NCI-H2171 treated with DMSO at 0.1 percent for 48 hours (cell line): ENCODE measurements at regions not wholly inside any gene's neighbourhood (a gene's known extent, or its start where the extent isn't known, plus 50 kb on each side); places are given as distances from the start of the nearest gene placed in this dataset.
"Not testable (repeated sequence)": the region's sequence is repeated elsewhere in the genome, so short reads cannot be mapped to it uniquely, and the experiment has no call there.

ENCODE experiments used
- DNase-seq: peaks from one replicate; lab custom pipeline; 2025; lab: John Stamatoyannopoulos, UW

DNA sequence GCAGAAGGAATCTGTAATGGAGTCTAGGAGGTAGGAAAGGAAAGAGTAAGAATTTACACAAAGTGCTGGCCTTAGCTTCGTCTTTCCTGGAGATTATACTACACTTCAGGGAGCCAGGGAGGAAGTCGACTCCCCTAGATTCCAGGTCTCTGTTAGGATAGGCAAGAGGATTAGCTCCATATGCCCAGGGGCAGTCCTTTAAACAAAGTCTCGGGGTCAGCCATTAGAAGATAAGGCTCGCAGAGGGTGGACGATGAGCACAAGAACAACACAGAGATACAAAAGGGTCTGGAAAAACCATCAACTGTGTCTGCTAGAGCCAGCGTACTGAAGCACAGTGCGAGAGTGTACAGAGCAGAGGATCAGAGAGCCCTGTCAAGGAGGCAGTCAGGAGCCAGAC lies 344.7 kb upstream of the TNC start:
- DNase-seq: no peak

DNA sequence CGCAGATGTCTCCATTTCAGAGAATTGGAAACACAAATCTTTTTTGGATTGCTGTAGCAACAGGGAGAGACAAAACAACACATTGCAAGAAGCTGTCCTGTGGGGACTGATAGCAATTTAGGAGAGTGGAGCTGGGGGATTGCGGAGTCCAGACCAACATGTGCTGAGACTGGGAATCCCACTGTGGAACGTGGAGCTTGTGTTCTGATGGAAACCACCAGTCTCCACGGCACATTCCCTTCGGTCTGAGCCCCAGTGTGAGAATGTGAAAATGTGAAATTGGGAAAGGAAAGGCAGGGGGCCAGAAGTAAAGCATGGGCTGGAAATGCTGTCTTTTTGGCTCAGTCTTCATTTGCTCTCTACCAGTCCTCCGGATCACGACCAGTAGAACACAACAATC lies 348.8 kb upstream of the TNC start:
- DNase-seq: no peak

GRCh38 chr9:115469841-115470240 lies 351.9 kb upstream of the TNC start:
- peak; percentile 5 for DNase-seq

GRCh38 chr9:115473032-115473431 lies 355.1 kb upstream of the TNC start:
- DNase-seq: not testable (repeated sequence)

- no peak for DNase-seq
Measured at GRCh38 chr9:115481769-115482168, 363.8 kb upstream of the TNC start.

DNA sequence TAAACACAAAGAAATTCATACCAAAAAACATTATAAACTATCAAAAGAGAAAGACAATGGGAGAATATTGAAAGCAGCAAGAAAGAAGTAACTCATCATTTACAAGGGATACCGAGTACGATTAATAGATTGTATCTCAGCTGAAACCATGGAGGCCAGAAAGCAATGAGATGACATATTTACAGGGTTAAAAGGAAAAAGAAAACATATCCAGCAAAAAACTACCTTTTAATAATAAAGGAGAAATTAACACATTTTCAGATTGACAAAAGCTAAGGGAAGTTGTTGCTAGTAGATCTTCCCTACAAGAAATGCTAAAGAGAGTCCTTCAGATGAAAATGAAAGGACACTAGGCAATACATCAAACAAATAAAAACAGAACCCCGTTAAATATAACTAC lies 364.8 kb upstream of the TNC start:
- no peak for DNase-seq

GRCh38 chr9:115492869-115493268 lies 374.9 kb upstream of the TNC start:
- DNase-seq: no peak

DNA sequence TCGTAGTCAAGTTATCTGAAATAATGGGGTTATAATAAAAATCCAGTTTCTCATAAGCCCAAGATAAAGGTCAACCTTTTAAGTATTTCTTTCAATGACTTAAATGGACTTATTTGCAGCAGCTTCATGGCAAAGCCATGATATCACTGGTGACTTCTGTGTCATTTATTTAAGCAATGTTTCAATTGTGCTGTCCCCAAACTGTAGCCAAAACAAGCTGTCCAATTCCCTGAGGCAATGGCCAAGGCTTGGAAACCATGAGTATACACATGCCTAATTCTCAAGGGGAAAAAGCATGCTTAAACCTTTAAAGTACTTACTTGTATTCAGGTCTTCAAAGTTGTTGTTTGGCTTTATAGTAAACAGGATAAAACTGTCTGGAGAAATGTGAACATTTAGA lies 376.4 kb upstream of the TNC start:
- no peak for DNase-seq

- DNase-seq: peak; percentile 26
Measured at GRCh38 chr9:115495052-115495635, 377.2 kb upstream of the TNC start.

DNA sequence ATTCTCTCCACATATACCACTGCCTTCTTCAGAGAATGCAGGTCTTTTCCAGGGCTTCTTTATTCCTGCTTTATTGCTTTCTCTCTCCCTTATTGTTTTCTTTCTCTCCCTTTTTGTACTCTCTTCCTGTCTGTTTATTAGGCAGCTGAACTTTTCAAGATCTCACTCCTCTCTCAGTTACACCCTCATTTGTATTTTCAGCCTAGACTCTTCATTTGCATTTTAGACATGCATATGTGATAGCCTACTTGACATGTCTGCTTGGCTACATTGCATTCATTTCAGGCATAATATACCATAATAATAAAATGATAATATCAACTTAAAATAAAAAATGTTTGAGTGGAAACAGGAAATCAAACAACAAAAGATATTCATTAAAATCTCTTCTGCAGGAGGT lies 377.9 kb upstream of the TNC start:
- DNase-seq: no peak

DNA sequence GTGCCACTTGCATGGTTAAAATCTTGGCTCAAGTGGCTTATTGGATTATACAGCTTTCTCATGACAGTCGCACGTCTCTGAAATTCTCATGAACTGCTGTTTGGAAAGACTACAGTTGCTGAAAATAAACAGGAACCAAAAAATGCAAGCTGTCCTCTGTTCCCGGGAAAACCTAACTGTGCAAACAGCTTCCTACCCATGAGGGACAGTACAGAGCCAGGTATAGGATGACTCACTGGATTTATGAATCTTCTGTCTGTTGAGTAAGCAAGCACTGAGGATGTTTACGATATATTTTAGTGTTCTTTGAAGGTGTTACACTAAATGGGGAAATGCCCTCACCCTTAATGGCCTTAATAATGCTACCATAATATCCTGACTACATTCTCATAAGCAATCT lies 380.3 kb upstream of the TNC start:
- DNase-seq: no peak

DNA sequence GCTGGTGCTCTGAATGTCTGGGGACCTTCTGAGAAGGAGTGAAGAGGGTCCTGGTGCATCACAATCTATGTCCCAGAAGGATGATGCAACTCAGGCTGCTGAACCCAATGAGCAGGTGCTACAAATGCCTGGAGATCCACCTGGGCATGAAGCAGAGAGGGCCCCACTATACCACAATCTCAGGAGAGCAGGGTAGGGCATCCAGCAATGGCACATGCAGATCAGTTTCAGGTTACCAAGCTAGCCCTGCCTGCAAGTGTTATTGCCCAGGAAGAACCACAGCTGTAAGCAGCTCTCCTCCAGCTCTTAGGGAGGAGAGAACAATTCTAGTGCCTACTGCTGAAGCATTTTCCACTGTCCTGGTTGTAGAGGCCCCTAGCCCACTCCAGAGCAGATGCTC lies 389.2 kb upstream of the TNC start:
- peak; percentile 45 for DNase-seq

- peak; percentile 94 for DNase-seq
Measured at GRCh38 chr9:115513148-115513547, 395.2 kb upstream of the TNC start.

GRCh38 chr9:115514454-115514853 lies 396.5 kb upstream of the TNC start:
- peak; percentile 17 for DNase-seq

DNA sequence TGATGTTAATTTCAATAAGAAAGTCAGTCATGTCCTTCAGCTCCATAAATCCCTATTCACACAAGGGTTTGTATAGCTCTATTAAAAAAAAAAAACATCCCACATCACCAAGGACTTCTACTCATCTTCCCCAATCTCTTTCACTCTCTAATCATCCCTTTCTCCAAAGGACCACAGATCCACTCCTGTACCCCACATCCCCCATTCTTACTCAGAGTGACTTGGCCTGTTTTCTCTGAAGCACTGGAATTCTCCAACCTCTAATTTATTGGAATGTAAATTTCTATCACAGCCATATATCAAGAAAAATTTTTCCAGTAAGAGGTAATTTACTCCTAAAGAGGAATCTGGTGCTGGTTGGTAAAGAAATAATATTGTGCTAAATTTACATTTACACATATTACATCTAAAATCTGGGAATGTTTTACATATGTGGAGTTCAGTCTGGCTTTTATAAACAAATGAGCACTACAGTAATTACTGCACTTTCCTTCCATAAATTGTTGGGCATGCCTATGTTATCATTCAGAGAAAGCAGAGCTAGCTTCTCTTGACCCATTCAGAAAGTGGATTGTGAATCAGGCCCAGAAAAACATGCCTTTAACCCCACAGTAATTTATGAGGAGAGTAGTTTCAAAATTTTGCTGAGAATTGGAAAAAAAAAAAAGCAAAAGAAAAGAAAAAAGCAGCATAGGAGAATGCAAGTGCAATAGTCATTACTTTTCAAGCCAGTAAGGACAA lies 399.5 kb upstream of the TNC start:
- no peak for DNase-seq

DNA sequence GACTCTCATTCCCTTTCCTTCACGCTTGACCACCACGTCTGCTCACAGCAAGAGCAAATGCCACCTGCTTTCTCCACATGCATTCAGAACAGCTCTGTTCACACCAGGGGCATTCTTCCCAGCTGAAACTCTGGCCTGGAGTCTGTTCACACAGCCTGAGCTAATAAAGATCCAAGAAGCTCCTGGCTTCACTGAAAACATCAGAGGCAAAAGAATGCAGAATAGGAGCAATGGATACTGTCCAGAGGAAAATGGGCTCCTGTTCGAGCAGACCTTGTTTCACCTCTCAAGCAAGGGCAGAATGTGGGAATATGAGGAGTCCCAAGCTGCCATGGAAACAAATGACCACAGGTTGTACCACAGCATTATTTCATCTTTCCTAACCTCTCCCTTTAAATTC lies 402.7 kb upstream of the TNC start:
- DNase-seq: no peak

DNA sequence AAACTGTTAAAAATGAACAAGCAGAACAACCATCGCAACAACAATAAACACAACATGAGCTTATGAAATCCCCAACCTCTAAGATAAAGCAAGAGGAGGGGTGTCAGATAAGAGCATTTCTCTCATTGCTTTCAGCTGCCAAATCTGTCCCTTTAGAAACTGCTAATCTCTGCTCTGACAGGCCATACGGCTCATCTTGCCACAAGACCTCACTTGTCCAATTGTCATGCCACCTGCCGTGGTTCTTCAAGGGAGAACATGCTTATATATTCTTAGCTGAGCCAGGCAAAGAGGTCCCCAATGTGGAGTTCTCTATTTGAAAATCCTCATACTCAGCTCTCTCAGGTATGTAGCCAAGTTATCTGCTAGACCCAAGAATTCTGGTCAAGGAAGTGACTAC lies 405.0 kb upstream of the TNC start:
- peak; percentile 56 for DNase-seq

DNA sequence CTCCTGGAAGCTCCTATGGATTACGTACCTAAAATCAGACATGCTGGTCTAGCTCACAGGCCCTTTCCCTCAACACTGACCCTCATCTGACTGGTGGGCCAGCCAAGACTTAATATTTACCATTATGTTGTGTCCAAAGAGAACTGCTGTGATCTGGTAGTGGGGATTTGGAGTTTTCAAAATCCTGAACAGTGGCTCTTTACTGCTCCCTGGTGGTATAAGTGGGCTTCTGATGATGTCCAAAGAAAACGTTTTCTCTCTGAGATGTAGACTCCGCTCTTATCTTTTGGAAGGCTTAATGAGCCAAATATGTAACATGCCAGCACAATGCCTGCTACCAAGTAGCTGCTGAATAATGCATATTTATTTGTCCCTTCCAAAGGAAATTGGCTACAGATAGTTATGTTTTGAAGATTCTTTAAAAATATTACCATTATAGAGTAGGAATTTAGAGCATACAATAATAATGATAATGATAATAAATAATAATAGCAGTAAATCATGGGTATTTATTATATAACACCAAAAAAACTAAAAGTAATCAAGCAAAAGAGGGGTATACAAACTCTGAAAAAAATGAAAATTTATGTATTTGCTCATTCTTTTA lies 406.6 kb upstream of the TNC start:
- peak; percentile 75 for DNase-seq

- DNase-seq: no peak
Measured at GRCh38 chr9:115525111-115526058, 407.4 kb upstream of the TNC start.

DNA sequence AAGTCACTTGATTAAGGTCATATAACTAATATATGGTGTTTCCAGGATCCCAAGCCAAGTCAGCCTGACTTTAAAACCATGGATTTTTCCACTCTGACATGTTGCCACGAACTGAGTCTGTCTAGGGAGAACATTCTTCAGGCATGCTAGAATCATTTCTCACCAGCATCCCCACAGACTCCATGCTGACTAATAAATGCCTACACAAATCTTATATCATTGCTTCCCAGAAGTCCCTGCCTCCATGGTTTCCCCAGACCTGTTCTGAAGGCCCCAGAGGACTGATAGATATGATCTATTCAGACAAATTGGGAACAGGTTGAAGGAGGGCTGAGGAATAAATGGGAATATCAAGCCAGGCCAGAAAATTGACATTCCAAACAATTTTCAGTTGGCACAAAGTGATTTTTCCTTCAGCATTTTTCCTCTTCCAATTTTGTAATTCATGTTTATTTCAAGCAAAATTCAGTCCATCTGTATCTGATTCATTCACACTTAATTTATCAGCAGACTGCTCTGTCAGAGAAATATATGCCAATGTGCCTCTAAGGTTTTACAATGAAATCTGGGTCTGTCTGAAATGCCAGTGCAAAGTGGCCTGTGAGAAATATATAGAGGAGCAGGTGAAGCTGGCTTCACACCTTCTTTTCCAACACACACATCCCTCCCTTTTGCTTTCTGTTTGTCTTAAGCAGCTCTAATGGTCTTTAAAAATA lies 413.6 kb upstream of the TNC start:
- no peak for DNase-seq

GRCh38 chr9:115533511-115533910 lies 415.6 kb upstream of the TNC start:
- no peak for DNase-seq

DNA sequence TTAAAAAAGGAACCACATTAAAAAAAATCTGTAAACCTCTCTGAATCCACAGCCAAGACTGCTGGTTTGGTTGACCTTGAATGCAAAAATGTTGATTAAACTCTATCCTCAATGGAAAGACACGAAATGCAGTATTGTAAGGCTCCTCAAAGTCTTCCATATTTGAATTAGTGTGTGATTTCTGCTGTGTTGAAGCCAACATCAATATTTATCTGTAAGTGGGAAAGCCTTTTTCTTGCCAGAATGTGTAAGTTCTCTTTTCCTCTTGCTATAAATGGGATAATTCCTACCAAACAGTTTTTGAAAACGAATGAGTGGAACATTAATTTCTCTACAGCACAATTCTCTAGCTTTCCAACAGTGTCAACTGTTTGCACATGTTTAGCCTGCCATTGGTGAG lies 422.1 kb upstream of the TNC start:
- DNase-seq: no peak
